ENCODE measurements at regions not wholly inside any gene's neighbourhood (a gene's known extent, or its start where the extent isn't known, plus 50 kb on each side); places are given as distances from the start of the nearest gene placed in this dataset.
"Not testable (repeated sequence)": the region's sequence is repeated elsewhere in the genome, so short reads cannot be mapped to it uniquely, and the experiment has no call there.

DNA sequence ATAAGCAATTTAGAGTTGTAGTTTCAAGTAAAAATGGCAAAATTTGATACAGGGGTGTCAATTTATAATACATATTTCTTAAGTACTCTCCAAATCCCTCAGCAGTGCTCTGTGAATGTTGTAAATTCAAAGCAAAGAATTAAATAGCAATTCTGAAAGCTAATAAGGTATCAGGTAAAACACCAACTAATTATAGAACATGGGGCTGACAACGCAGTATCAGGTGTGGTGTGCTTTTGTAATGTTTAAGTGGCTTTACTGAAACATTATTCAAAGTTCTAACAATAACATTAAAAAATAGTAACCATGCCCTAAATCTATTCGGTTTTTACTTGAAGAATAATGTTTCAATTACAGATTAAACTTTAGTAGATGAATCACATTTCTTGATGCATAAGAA lies 1271.2 kb upstream of the ADGRL2 start:
- no peak overlapping the region for H3K27ac Mint-ChIP-seq (ENCODE audit: unreplicated experiment)
- TF ChIP-seq, protein P1, sequence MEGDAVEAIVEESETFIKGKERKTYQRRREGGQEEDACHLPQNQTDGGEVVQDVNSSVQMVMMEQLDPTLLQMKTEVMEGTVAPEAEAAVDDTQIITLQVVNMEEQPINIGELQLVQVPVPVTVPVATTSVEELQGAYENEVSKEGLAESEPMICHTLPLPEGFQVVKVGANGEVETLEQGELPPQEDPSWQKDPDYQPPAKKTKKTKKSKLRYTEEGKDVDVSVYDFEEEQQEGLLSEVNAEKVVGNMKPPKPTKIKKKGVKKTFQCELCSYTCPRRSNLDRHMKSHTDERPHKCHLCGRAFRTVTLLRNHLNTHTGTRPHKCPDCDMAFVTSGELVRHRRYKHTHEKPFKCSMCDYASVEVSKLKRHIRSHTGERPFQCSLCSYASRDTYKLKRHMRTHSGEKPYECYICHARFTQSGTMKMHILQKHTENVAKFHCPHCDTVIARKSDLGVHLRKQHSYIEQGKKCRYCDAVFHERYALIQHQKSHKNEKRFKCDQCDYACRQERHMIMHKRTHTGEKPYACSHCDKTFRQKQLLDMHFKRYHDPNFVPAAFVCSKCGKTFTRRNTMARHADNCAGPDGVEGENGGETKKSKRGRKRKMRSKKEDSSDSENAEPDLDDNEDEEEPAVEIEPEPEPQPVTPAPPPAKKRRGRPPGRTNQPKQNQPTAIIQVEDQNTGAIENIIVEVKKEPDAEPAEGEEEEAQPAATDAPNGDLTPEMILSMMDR (IDR thresholded peaks at IDR 0.05): no peak
- H3K4me1 Mint-ChIP-seq (ENCODE audit: unreplicated experiment): peaks cover 14% of the 10 kb centered on the region
- H3K27me3 Mint-ChIP-seq (ENCODE audit: unreplicated experiment): no peaks in the 10 kb centered on the region
- no peaks in the 10 kb centered on the region for H3K9me3 Mint-ChIP-seq (ENCODE audit: unreplicated experiment)
- H3K36me3 Mint-ChIP-seq (ENCODE audit: unreplicated experiment): no peaks in the 10 kb centered on the region
- no peak overlapping the region for H3K4me3 Mint-ChIP-seq (ENCODE audit: unreplicated experiment)
- no peak for DNase-seq (ENCODE audit: extremely low spot score, unreplicated experiment)

DNA sequence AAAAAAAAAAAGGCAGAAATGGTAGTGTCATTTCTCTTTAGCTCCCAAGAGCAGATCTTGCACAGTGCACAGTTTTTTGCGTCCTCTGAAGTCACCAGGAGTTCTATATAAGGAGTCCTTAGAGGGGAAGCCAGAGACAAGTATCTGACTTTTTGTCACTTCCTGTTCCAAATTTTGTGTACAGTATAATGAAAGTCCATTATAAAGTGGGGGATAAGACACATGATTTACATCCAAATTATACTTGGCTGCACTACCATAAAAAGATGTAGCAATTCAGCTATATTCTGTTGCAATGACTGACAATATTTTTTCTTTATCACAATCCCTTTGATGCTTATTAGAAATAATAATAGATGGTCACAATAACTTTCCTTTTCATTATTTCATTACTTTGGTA lies 1276.9 kb upstream of the ADGRL2 start:
- H3K9me3 Mint-ChIP-seq (ENCODE audit: unreplicated experiment): no peaks in the 10 kb centered on the region
- no peak overlapping the region for H3K27ac Mint-ChIP-seq (ENCODE audit: unreplicated experiment)
- no peak overlapping the region for H3K4me3 Mint-ChIP-seq (ENCODE audit: unreplicated experiment)
- no peak for DNase-seq (ENCODE audit: extremely low spot score, unreplicated experiment)
- TF ChIP-seq, protein P1 (IDR thresholded peaks at IDR 0.05): no peak
- H3K36me3 Mint-ChIP-seq (ENCODE audit: unreplicated experiment): no peaks in the 10 kb centered on the region
- no peaks in the 10 kb centered on the region for H3K27me3 Mint-ChIP-seq (ENCODE audit: unreplicated experiment)
- peaks cover 6% of the 10 kb centered on the region for H3K4me1 Mint-ChIP-seq (ENCODE audit: unreplicated experiment)

DNA sequence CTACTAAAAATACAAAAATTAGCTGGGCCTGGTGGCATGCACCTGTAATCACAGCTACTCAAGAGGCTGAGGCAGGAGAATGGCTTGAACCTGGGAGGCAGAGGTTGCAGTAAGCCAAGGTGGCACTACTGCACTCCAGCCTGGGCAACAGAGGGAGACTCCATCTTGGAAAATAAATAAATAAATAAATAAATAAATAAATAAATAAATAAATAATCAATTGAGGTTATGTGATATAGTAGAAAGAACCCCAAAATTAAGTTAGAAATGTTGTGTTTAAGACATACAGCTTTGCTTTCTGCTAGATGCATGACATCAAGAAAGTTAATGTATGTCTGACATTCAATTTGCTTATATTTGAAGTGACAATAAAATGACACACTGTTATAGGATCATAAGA lies 1277.7 kb upstream of the ADGRL2 start:
- not testable (repeated sequence) for H3K9me3 Mint-ChIP-seq (ENCODE audit: unreplicated experiment); DNase-seq (ENCODE audit: extremely low spot score, unreplicated experiment); H3K36me3 Mint-ChIP-seq (ENCODE audit: unreplicated experiment); H3K27me3 Mint-ChIP-seq (ENCODE audit: unreplicated experiment); H3K27ac Mint-ChIP-seq (ENCODE audit: unreplicated experiment); H3K4me3 Mint-ChIP-seq (ENCODE audit: unreplicated experiment); H3K4me1 Mint-ChIP-seq (ENCODE audit: unreplicated experiment)

GRCh38 chr1:80520949-80521348 lies 1279.8 kb upstream of the ADGRL2 start:
- Mint-ChIP-seq H3K27me3 (ENCODE audit: unreplicated experiment) (no peaks in the 10 kb centered on the region), H3K36me3 (ENCODE audit: unreplicated experiment) (no peaks in the 10 kb centered on the region), H3K4me1 (ENCODE audit: unreplicated experiment) (peaks cover 6% of the 10 kb centered on the region), H3K4me3 (ENCODE audit: unreplicated experiment) (no peak overlapping the region), H3K27ac (ENCODE audit: unreplicated experiment) (no peak overlapping the region), H3K9me3 (ENCODE audit: unreplicated experiment) (no peaks in the 10 kb centered on the region)
- TF ChIP-seq, protein P1 (IDR thresholded peaks at IDR 0.05): no peak
- no peak for DNase-seq (ENCODE audit: extremely low spot score, unreplicated experiment)

DNA sequence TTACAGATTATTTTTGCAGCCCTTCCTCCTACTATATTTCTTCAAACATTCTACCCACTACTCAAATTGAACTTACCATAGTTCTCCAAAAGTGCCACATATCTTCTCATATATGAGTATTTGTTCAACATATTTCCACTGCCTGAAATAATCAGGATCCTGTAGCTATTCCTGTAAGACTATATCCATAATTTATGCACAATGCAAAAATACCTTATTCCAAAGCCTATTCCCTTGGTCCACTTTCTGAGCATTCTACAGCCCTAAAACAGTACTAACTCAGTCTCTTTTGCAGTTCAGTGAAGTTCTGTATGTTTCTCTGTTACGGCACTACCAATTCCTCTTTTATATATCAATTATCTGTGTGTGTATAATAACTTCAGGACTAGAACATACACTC lies 1283.7 kb upstream of the ADGRL2 start:
- Mint-ChIP-seq H3K27me3 (ENCODE audit: unreplicated experiment) (no peaks in the 10 kb centered on the region), H3K4me3 (ENCODE audit: unreplicated experiment) (no peak overlapping the region), H3K36me3 (ENCODE audit: unreplicated experiment) (no peaks in the 10 kb centered on the region), H3K27ac (ENCODE audit: unreplicated experiment) (no peak overlapping the region), H3K9me3 (ENCODE audit: unreplicated experiment) (peaks cover 7% of the 10 kb centered on the region), H3K4me1 (ENCODE audit: unreplicated experiment) (no peaks in the 10 kb centered on the region)
- no peak for DNase-seq (ENCODE audit: extremely low spot score, unreplicated experiment)
- TF ChIP-seq, protein P1 (IDR thresholded peaks at IDR 0.05): no peak

GRCh38 chr1:80509965-80510522 lies 1290.7 kb upstream of the ADGRL2 start:
- Mint-ChIP-seq H3K4me3 (ENCODE audit: unreplicated experiment) (no peak overlapping the region), H3K4me1 (ENCODE audit: unreplicated experiment) (no peaks in the 10 kb centered on the region), H3K27ac (ENCODE audit: unreplicated experiment) (no peak overlapping the region), H3K27me3 (ENCODE audit: unreplicated experiment) (no peaks in the 10 kb centered on the region), H3K9me3 (ENCODE audit: unreplicated experiment) (peaks cover 7% of the 10 kb centered on the region), H3K36me3 (ENCODE audit: unreplicated experiment) (no peaks in the 10 kb centered on the region)
- TF ChIP-seq, protein P1 (IDR thresholded peaks at IDR 0.05): no peak
- DNase-seq (ENCODE audit: extremely low spot score, unreplicated experiment): no peak
